H1 (cell line): ENCODE measurements at regions not wholly inside any gene's neighbourhood (a gene's known extent, or its start where the extent isn't known, plus 50 kb on each side); places are given as distances from the start of the nearest gene placed in this dataset.

Experiments used
- CTCF ChIA-PET: fragments of 300-600 bp; sonication (Branson Sonifier 250); formaldehyde crosslinking; loops from one replicate; lab custom pipeline; 2021; ENCODE audit not compliant: partially characterized antibody; lab: Charles Lee
- POLR2A ChIA-PET: fragments of 300-600 bp; sonication (Branson Sonifier 250); formaldehyde crosslinking; loops from one replicate; lab custom pipeline; 2021; ENCODE audit warnings: inconsistent platforms; ENCODE audit not compliant: partially characterized antibody; lab: Charles Lee
- DNase-seq, 2 experiments: peaks; one replicate each; pipeline versions ENCODE4 v3.0.0 to v3.0.0-alpha.2; 2010 to 2022; ENCODE audit warnings: low spot score in 2 of 2, low read depth in 1 of 2, mixed read lengths in 1 of 2
- FAIRE-seq: peaks from 2 replicates; lab custom pipeline; 2011; peaks lifted over from hg19 to GRCh38; lab: Jason Lieb, UNC
- H2AFZ ChIP-seq: 2 replicates; pipeline ENCODE4 v1.8.1; 2012; ENCODE audit warnings: low read length, inconsistent platforms
- H2AK5ac ChIP-seq: 2 replicates; pipeline ENCODE4 v1.6.1; 2013; ENCODE audit warnings: low read depth, low read length
- H2BK120ac ChIP-seq: replicated peaks from 2 replicates; pipeline ENCODE3; 2013; ENCODE audit warnings: low read depth, low read length, inconsistent platforms
- H2BK12ac ChIP-seq: 2 replicates; pipeline ENCODE4 v1.6.1; 2013; ENCODE audit warnings: low read depth, low read length
- H2BK15ac ChIP-seq: 2 replicates; pipeline ENCODE4 v1.6.1; 2013; ENCODE audit warnings: low read length
- H2BK20ac ChIP-seq: 2 replicates; pipeline ENCODE4 v1.6.1; 2013; ENCODE audit warnings: low read length
- H2BK5ac ChIP-seq: 2 replicates; pipeline ENCODE4 v1.6.1; 2013; ENCODE audit warnings: low read depth, low read length
- H3K14ac ChIP-seq: 2 replicates; pipeline ENCODE4 v1.6.1; 2013; ENCODE audit warnings: inconsistent platforms; ENCODE audit not compliant: insufficient read length
- H3K18ac ChIP-seq: 2 replicates; pipeline ENCODE4 v1.6.1; 2013; ENCODE audit warnings: low read length; ENCODE audit errors: extremely low read depth
- H3K23ac ChIP-seq: 2 replicates; pipeline ENCODE4 v1.6.1; 2013; ENCODE audit warnings: inconsistent platforms; ENCODE audit not compliant: insufficient read length
- H3K23me2 ChIP-seq: 2 replicates; pipeline ENCODE4 v1.6.1; 2013; ENCODE audit warnings: low read depth, low read length
- H3K27ac ChIP-seq: 2 replicates; pipeline ENCODE4 v1.6.1; 2011; ENCODE audit warnings: low read depth, low read length, inconsistent platforms
- H3K27me3 ChIP-seq, 4 experiments: replicated peaks in 1 of 4; 1 replicate in 1 of 4; 2 replicates in 3 of 4; pipeline versions ENCODE4 v1.6.1 to v1.8.1; 2011 to 2013; ENCODE audit warnings: low read length in 3 of 4, mild to moderate bottlenecking in 3 of 4, inconsistent platforms in 2 of 4, mixed read lengths in 2 of 4, moderate library complexity in 1 of 4; ENCODE audit not compliant: control insufficient read depth in 3 of 4, insufficient read depth in 3 of 4; ENCODE audit errors: extremely low read depth in 1 of 4
- H3K36me3 ChIP-seq, 4 experiments: 2 replicates each; pipeline versions ENCODE4 v1.6.1 to v1.8.1; 2011 to 2013; ENCODE audit warnings: mild to moderate bottlenecking in 4 of 4, low read length in 3 of 4, moderate library complexity in 2 of 4, control low read depth in 1 of 4, inconsistent platforms in 1 of 4; ENCODE audit not compliant: insufficient read depth in 4 of 4, control insufficient read depth in 2 of 4
- H3K4ac ChIP-seq: replicated peaks from 2 replicates; pipeline ENCODE3; 2013; ENCODE audit warnings: low read length, low read depth, mixed read lengths, inconsistent platforms; ENCODE audit not compliant: insufficient read length
- H3K4me1 ChIP-seq, 4 experiments: replicated peaks in 1 of 4; 1 replicate in 1 of 4; 2 replicates in 3 of 4; pipeline versions ENCODE4 v1.6.1 to v1.8.1; 2011 to 2013; ENCODE audit warnings: low read length in 3 of 4, inconsistent platforms in 2 of 4, mixed read lengths in 1 of 4; ENCODE audit not compliant: insufficient read depth in 4 of 4, control insufficient read depth in 3 of 4
- H3K4me2 ChIP-seq, 2 experiments: 2 replicates each; pipeline versions ENCODE4 v1.6.1 to v1.8.1; 2011 to 2013; ENCODE audit warnings: low read depth in 2 of 2, low read length in 2 of 2, control low read depth in 1 of 2, inconsistent platforms in 1 of 2, mild to moderate bottlenecking in 1 of 2; ENCODE audit not compliant: insufficient read depth in 1 of 2
- H3K4me3 ChIP-seq, 4 experiments: fragments of 200-600, 300-600 bp in 1 of 4; sonication (generic), shearing (Covaris generic), sonication (Bioruptor Twin) in 1 of 4; 2 replicates each; pipeline versions ENCODE4 v1.5.1 to v1.8.1; 2011 to 2016; ENCODE audit warnings: low read length in 4 of 4, low read depth in 3 of 4, control low read depth in 2 of 4, inconsistent platforms in 2 of 4, mild to moderate bottlenecking in 2 of 4, mixed read lengths in 1 of 4, moderate library complexity in 1 of 4; ENCODE audit not compliant: insufficient read depth in 2 of 4; ENCODE audit errors: extremely low read depth in 1 of 4
- H3K56ac ChIP-seq: replicated peaks from 2 replicates; pipeline ENCODE3; 2013; ENCODE audit warnings: low read depth, mild to moderate bottlenecking, mixed read lengths, low read length, inconsistent platforms; ENCODE audit not compliant: insufficient read length
- H3K79me1 ChIP-seq: 2 replicates; pipeline ENCODE4 v1.6.1; 2013; ENCODE audit warnings: low read depth, low read length, control low read depth
- H3K79me2 ChIP-seq, 2 experiments: 2 replicates each; pipeline versions ENCODE4 v1.6.1 to v1.8.1; 2012 to 2013; ENCODE audit warnings: low read length in 2 of 2, mild to moderate bottlenecking in 2 of 2, inconsistent platforms in 1 of 2; ENCODE audit not compliant: insufficient read depth in 2 of 2, control insufficient read depth in 1 of 2
- H3K9ac ChIP-seq, 4 experiments: replicated peaks in 1 of 4; 1 replicate in 1 of 4; 2 replicates in 3 of 4; pipeline versions ENCODE4 v1.6.1 to v1.8.1; 2011 to 2013; ENCODE audit warnings: low read depth in 3 of 4, low read length in 3 of 4, control low read depth in 2 of 4, mild to moderate bottlenecking in 2 of 4, moderate library complexity in 2 of 4, inconsistent platforms in 1 of 4; ENCODE audit errors: extremely low read depth in 1 of 4
- H3K9me3 ChIP-seq, 2 experiments: 2 replicates each; pipeline versions ENCODE4 v1.6.1 to v1.8.1; 2012 to 2013; ENCODE audit warnings: mild to moderate bottlenecking in 2 of 2, moderate library complexity in 2 of 2, control low read depth in 1 of 2, inconsistent platforms in 1 of 2, low read depth in 1 of 2, low read length in 1 of 2, mixed read lengths in 1 of 2; ENCODE audit not compliant: insufficient read depth in 2 of 2
- H4K20me1 ChIP-seq, 2 experiments: replicated peaks in 1 of 2; 2 replicates each; pipeline versions ENCODE3 to v1.8.1; 2011 to 2013; ENCODE audit warnings: inconsistent platforms in 2 of 2, low read length in 2 of 2, mild to moderate bottlenecking in 1 of 2; ENCODE audit not compliant: insufficient read depth in 2 of 2, control insufficient read depth in 1 of 2
- H4K5ac ChIP-seq: 2 replicates; pipeline ENCODE4 v1.6.1; 2013; ENCODE audit warnings: low read length, low read depth, mixed read lengths, inconsistent platforms; ENCODE audit not compliant: insufficient read length
- H4K8ac ChIP-seq: 2 replicates; pipeline ENCODE4 v1.8.0; 2013; ENCODE audit warnings: mild to moderate bottlenecking, moderate library complexity, low read length, inconsistent platforms; ENCODE audit not compliant: insufficient read depth; ENCODE audit errors: extremely low read depth
- H4K91ac ChIP-seq: replicated peaks from 2 replicates; pipeline ENCODE3; 2013; ENCODE audit warnings: low read length, mixed read lengths, inconsistent platforms; ENCODE audit not compliant: insufficient read length
- EGR1 ChIP-seq: IDR thresholded peaks from 2 replicates; pipeline ENCODE4 v1.6.1; 2011; ENCODE audit warnings: low read depth, low read length, borderline replicate concordance
- EP300 ChIP-seq, 2 experiments: IDR thresholded peaks; 1 replicate in 1 of 2; 2 replicates in 1 of 2; pipeline ENCODE4 v1.6.1; 2011 to 2012; ENCODE audit warnings: low read depth in 2 of 2, low read length in 2 of 2, mild to moderate bottlenecking in 2 of 2, borderline replicate concordance in 1 of 2, inconsistent platforms in 1 of 2, moderate library complexity in 1 of 2
- GTF2F1 ChIP-seq: IDR thresholded peaks from 2 replicates; pipeline ENCODE4 v1.6.1; 2012; ENCODE audit warnings: low read depth, low read length, improper control_type of control experiment, borderline replicate concordance
- NANOG ChIP-seq: IDR thresholded peaks from 2 replicates; pipeline ENCODE4 v1.6.1; 2011; ENCODE audit warnings: low read length, low read depth, mild to moderate bottlenecking, inconsistent platforms; ENCODE audit not compliant: insufficient read depth, poor library complexity, severe bottlenecking
- WGBS, 2 experiments: shearing (Covaris generic) in 1 of 2; methylation state at CpG; one replicate each; pipeline versions ENCODE4 v1.1.6 to v1.1.7; 2013 to 2015; ENCODE audit warnings: low lambda C conversion rate in 2 of 2, mixed read lengths in 2 of 2, inconsistent platforms in 1 of 2, low coverage in 1 of 2, missing lambda C conversion rate in 1 of 2; ENCODE audit not compliant: insufficient replicate concordance in 2 of 2, insufficient coverage in 1 of 2, insufficient read length in 1 of 2; ENCODE audit errors: extremely low coverage in 1 of 2, missing lambda C conversion rate in 1 of 2; 5-methylcytosine and 5-hydroxymethylcytosine counted together

GRCh38 chr6:88556663-88557062 lies 390.5 kb upstream of the CNR1 start:
- H3K9ac ChIP-seq: no peak overlapping the region
- no peaks in the 10 kb centered on the region for H3K36me3 ChIP-seq
- H3K4me1 ChIP-seq: no peaks in the 10 kb centered on the region
- no peak overlapping the region for H3K18ac ChIP-seq
- no peak overlapping the region for H3K23ac ChIP-seq
- H3K4me2 ChIP-seq: no peak overlapping the region
- no peak overlapping the region for H3K56ac ChIP-seq
- FAIRE-seq: no peak
- no peaks in the 10 kb centered on the region for H4K20me1 ChIP-seq
- H2AK5ac ChIP-seq: no peak overlapping the region
- no peaks in the 10 kb centered on the region for H3K9me3 ChIP-seq
- H2BK120ac ChIP-seq: no peak overlapping the region
- H2AFZ ChIP-seq: no peak overlapping the region
- no peak overlapping the region for H2BK12ac ChIP-seq
- no peak overlapping the region for H4K91ac ChIP-seq
- H3K4me3 ChIP-seq: no peak overlapping the region
- no peaks in the 10 kb centered on the region for H3K23me2 ChIP-seq
- ChIA-PET POLR2A (no interaction called here), CTCF (interaction anchor here (1.2 kb wide), 1 partner anchor 17 kb away, joined by 3 read pairs; no protein-coding TSS in a partner anchor)
- H3K14ac ChIP-seq: no peak overlapping the region
- no peak overlapping the region for H2BK5ac ChIP-seq
- H2BK15ac ChIP-seq: no peak overlapping the region
- no peak for DNase-seq
- H3K4ac ChIP-seq: no peak overlapping the region
- no peak overlapping the region for H4K8ac ChIP-seq
- H3K79me1 ChIP-seq: no peaks in the 10 kb centered on the region
- H2BK20ac ChIP-seq: no peak overlapping the region
- H4K5ac ChIP-seq: no peak overlapping the region
- no peaks in the 10 kb centered on the region for H3K27me3 ChIP-seq
- H3K79me2 ChIP-seq: no peaks in the 10 kb centered on the region
- WGBS, 2 experiments: 46% methylated on average over 3 of the region's 4 CpGs; no CpG with 5 or more reads in 1 of the 2 experiments
- H3K27ac ChIP-seq: no peak overlapping the region
- TF ChIP-seq EGR1 (no peak), NANOG (no peak), GTF2F1 (no peak), EP300 (IDR thresholded peaks at IDR 0.05; ENCODE audit: borderline replicate concordance in 1 of 2, low read depth in 2 of 2, low read length in 2 of 2) (no peak)
